8988T (cell line): ENCODE measurements at regions not wholly inside any gene's neighbourhood (a gene's known extent, or its start where the extent isn't known, plus 50 kb on each side); places are given as distances from the start of the nearest gene placed in this dataset.
"Not testable (repeated sequence)": the region's sequence is repeated elsewhere in the genome, so short reads cannot be mapped to it uniquely, and the experiment has no call there.

Experiments
- DNase-seq: peaks from one replicate; pipeline ENCODE4 v3.0.0; 2011

DNA sequence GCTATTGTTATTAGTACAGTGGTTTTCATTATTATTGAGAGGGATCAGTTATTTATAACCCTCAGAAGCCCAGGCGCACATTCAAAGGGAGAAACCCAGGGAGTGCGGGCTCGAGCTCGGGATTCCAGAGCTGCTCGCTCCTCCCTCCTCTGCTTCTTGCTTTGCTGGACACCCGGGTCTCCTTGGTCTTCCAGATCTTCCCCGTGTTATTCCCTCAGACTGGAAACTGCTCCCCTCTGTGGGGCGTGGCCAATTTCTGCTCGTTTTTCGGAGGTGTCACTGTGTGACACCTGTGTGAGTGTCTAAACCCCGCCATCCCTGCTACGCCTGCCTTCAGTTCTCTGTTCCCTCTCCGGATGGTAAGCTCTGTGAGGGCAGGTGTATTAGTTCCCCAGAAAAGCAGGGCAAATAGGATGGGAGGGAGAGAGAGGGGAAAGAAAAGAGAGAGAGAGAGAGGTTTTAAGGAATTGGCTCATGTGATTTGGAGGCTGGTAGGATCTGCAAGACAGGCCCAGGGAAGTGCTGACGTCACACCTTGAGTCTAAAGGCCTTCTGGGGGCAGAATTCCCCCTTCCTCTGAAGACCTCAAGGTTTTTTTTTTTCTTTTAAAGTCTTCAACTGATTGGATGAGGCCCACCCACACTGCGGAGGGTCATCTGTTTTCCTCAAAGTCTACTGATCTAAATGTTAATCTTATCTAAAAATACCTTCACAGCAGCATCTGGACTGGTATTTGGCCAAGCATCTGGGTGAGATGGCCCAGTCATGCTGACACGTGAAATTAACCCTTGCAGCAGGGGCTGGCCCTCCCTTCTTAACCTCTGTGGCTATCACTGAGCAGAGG is 457.3 kb upstream of the ID2 start:
- no peak for DNase-seq

- DNase-seq, result no peak
Measured at GRCh38 chr2:8225266-8225665, 456.6 kb upstream of the ID2 start.

- no peak for DNase-seq
Measured at GRCh38 chr2:8225798-8226197, 456.1 kb upstream of the ID2 start.

DNA sequence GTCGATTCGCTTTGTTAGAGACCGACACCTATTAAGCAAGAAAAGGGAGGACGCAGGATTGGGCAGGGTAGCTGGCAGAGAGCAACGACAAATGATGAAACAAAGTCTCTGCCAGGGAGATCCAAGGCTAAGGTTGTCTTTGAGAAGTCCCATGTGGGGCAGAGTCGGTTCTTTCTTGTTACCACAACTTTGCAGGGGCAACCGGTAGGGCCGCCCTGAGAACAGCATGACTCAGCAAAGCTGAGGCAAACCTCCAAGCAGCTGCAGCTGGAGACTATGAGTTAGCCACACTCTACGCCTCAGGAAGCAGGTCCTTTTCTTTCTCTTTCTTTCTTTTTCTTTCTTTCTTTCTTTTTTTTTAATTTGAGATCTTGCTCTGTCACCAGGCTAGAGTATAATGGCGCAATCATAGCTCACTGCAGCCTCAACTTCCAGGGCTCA is 452.3 kb upstream of the ID2 start:
- no peak for DNase-seq

DNA sequence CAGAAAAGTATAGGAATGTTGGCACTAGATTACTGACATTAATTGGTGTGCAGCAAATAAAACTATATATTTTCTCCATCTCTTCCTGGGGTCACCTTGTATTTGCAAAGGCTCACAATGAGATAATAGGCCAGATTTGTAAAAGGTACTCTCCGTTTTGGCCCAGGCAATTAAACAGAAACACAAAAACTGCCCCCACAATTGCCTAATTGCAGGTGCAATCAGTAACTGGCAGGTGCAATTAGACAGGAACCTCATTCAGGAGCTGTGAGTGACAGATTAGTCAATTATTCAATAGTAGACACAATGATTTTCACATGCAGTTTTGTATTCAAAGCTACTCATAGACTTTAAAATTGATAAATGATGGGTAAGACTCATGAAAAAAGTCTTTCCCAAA is 451.4 kb upstream of the ID2 start:
- no peak for DNase-seq

- no peak for DNase-seq
Measured at GRCh38 chr2:8231902-8232301, 450.0 kb upstream of the ID2 start.

GRCh38 chr2:8232871-8233270 is 449.0 kb upstream of the ID2 start:
- no peak for DNase-seq

GRCh38 chr2:8234253-8234652 is 447.6 kb upstream of the ID2 start:
- DNase-seq, result no peak

GRCh38 chr2:8234757-8235374 is 447.0 kb upstream of the ID2 start:
- DNase-seq, result no peak

GRCh38 chr2:8235419-8235818 is 446.4 kb upstream of the ID2 start:
- DNase-seq, result no peak

GRCh38 chr2:8236391-8236790 is 445.5 kb upstream of the ID2 start:
- DNase-seq, result no peak

DNA sequence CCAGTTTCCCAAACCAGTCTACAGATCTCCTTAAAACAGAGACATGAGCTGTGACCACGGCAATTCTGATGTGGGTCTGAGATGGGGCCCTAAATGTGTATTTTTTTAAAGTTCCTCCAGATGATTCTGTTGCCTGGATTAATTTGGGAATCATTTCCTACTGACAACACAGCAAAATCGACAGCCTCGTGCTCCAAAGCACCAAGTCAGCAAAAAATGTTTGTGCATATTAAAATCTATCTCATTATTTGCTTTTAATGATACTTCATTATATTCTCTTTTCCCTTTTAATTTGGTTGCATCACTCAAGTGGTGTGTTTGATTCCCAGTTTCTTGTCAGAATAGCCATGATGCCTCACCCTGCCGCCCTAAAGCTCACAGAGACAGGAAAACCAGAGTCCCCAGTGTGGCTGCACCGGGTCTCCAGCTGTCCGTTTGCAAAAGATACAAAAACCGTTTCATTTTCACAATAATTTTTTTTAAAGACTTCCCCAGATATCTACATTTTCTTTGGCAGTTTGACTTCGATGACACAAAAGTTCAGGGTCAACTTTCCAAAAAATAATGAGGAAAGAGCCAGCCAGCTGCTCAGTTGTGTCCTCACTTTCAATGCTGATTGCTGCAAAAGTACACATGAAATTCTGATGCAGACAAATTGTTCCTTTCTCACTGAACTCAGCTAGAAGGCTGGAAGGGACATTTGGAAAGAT is 443.2 kb upstream of the ID2 start:
- no peak for DNase-seq

DNA sequence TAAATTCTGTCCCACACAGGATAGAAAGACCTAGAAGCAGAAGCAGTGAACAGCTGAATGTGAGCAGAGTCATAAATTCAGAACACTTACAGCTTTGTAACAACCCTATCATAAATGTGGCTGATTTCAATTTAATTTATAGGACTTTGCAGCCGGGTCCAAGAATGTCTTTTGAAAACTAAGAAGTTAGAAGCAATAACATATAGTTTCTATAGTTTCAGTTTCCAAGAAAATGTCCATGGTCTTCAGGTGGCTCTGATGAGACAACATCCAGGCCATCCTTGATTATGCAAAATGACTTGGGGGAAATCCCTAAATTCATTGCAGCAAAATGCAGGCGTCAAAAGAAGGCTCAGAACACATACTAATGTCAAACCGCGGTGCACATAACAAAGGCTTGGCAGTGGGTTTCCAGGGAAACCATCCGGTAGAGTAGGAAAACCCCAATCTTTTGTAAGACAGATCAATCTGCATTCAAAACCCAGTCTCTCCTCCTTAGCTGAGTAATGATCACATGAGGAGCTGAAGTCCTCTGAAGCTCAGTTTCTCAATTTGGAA is 442.2 kb upstream of the ID2 start:
- DNase-seq, result no peak

DNA sequence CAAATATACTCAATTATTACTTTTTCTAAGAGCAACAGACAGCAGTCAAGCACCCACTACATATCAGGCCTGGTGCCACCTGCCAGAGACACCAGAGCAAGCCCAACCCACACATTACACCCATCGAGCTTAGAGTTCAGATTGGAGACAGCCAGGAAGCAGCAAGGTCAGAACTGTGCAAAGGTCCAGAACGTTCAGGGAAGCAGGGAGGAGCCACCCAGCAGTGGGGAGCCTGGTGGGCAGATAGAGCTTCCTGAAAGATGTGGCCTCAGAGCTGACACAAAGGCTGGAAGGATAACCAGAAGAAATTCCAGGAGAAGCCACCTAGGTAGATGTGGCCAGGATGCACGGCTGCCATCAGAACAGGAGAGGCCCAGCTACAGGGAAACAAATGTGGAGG is 440.5 kb upstream of the ID2 start:
- DNase-seq, result no peak

- DNase-seq, result no peak
Measured at GRCh38 chr2:8242739-8243138, 439.1 kb upstream of the ID2 start.

DNA sequence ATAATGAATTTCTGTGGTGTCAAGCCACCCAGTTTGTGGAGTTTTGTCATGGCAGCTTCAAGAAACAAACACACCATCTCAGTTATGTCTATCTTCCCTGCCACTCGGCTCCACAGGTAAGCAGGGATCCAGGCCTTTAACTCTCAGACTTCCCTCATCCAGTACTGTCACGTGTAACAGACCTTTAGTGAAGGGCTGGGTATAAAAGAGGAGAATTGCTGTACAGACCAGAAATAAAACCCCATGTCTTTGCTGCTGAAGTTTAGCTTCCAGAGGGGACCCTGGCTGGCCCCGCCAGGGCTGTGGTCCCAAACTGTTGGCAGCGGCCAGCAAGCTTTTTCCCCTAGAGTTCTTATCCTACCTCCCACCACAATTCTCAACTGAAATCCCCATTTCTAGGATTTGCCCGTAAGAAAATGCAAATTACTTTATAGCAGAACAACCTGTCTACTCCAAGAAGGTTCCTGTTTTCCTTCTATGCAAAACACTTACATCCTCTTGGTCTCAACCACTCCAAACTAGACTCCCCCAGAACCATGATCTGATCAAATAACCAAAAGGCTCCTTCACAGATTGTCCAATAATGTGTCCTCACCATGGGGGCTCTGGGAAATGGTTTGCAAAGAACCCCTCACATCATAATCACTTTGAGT is 438.0 kb upstream of the ID2 start:
- DNase-seq, result no peak

GRCh38 chr2:8244639-8245038 is 437.2 kb upstream of the ID2 start:
- DNase-seq, result no peak

DNA sequence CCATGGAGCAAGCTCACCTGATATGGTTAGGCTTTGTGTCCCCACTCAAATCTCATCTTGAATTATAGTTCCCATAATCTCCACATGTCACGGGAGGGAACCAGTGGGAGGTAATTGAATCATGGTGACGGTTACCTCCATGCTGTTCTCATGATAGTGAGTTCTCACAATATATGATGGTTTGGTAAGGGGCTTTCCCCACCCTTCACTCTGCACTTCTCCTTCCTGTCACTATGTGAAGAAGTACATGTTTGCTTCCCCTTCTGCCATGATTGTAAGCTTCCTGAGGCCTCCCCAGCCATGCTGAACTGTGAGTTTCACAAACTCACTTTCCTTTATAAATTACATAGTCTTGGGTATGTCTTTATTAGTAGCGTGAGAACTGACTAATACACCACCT is 435.7 kb upstream of the ID2 start:
- DNase-seq, result no peak

GRCh38 chr2:8247905-8248622 is 433.8 kb upstream of the ID2 start:
- DNase-seq, result no peak

- DNase-seq, result no peak
Measured at GRCh38 chr2:8248623-8248957, 433.3 kb upstream of the ID2 start.

- no peak for DNase-seq
Measured at GRCh38 chr2:8249141-8249540, 432.7 kb upstream of the ID2 start.

DNA sequence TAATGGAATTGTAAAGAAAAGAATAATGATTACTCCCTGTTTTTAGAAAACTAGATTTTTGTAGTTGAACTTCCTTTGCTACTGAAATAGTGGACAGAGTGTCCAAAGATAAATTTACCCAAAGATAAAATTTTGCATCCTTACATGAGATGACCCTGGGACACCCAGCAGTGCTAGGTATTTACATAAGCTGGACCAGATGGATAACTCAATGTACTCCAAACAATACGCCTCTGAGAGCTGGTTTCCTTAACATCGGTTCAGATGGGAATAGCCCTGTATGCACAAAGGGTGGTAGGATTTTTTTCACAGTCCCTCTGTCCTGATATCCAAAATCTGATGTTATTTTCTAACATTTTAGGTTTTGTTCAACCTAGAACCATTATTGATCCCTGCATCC is 432.1 kb upstream of the ID2 start:
- DNase-seq, result no peak

DNA sequence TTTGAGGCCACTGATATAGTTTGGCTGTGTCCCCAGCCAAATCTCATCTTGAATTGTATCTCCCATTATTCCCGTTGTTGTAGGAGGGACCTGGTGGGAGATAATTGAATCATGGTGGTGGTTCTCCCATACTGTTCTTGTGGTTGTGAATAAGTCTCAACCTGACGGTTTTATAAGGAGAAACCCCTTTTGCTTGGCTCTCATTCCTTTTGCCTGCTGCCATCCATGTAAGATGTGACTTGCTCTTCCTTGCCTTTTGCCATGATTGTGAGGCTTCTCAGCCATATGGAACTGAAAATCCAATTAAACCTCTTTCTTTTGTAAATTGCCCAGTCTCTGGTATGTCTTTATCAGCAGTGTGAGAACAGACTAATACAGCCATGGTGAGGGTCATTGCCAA is 431.6 kb upstream of the ID2 start:
- not testable (repeated sequence) for DNase-seq
